Hippocampal formation (tissue), 2 donors: ENCODE measurements at regions not wholly inside any gene's neighbourhood (a gene's known extent, or its start where the extent isn't known, plus 50 kb on each side); places are given as distances from the start of the nearest gene placed in this dataset.
"Not testable (repeated sequence)": the region's sequence is repeated elsewhere in the genome, so short reads cannot be mapped to it uniquely, and the experiment has no call there.

Experiments used
- DNase-seq, 2 donors: peaks; one replicate each; lab custom pipeline; 2025; lab: John Stamatoyannopoulos, UW

GRCh38 chr3:3447641-3448040, 268.1 kb upstream of the CRBN start:
- no peak for DNase-seq

- DNase-seq = no peak
Measured at GRCh38 chr3:3446251-3446650, 266.8 kb upstream of the CRBN start.

- no peak for DNase-seq
Measured at GRCh38 chr3:3443482-3443881, 264.0 kb upstream of the CRBN start.

GRCh38 chr3:3433711-3434110, 254.2 kb upstream of the CRBN start:
- DNase-seq = no peak

- DNase-seq = no peak
Measured at GRCh38 chr3:3429841-3430240, 250.3 kb upstream of the CRBN start.

GRCh38 chr3:3407707-3408106, 228.2 kb upstream of the CRBN start:
- not testable (repeated sequence) for DNase-seq

- no peak for DNase-seq
Measured at GRCh38 chr3:3405131-3405530, 225.6 kb upstream of the CRBN start.

GRCh38 chr3:3403700-3404099, 224.2 kb upstream of the CRBN start:
- DNase-seq = no peak

- no peak for DNase-seq
Measured at GRCh38 chr3:3392946-3393345, 213.5 kb upstream of the CRBN start.

- DNase-seq = no peak
Measured at GRCh38 chr3:3383461-3383860, 204.0 kb upstream of the CRBN start.

GRCh38 chr3:3372210-3372777, 192.8 kb upstream of the CRBN start:
- no peak for DNase-seq

GRCh38 chr3:3368306-3368705, 188.8 kb upstream of the CRBN start:
- DNase-seq = no peak

- DNase-seq = no peak
Measured at GRCh38 chr3:3366386-3366785, 186.9 kb upstream of the CRBN start.

- no peak for DNase-seq
Measured at GRCh38 chr3:3365716-3366115, 186.2 kb upstream of the CRBN start.

GRCh38 chr3:3356846-3357245, 177.4 kb upstream of the CRBN start:
- no peak for DNase-seq

GRCh38 chr3:3355442-3355841, 176.0 kb upstream of the CRBN start:
- no peak for DNase-seq

- no peak for DNase-seq
Measured at GRCh38 chr3:3353153-3353552, 173.7 kb upstream of the CRBN start.

- DNase-seq = no peak
Measured at GRCh38 chr3:3351226-3351625, 171.7 kb upstream of the CRBN start.

- not testable (repeated sequence) for DNase-seq
Measured at GRCh38 chr3:3347056-3347455, 167.6 kb upstream of the CRBN start.

- DNase-seq = no peak
Measured at GRCh38 chr3:3346556-3346955, 167.1 kb upstream of the CRBN start.

GRCh38 chr3:3342141-3342540, 162.7 kb upstream of the CRBN start:
- DNase-seq = no peak

- no peak for DNase-seq
Measured at GRCh38 chr3:3340965-3341895, 161.7 kb upstream of the CRBN start.

- DNase-seq = no peak
Measured at GRCh38 chr3:3340526-3340925, 161.0 kb upstream of the CRBN start.

- no peak for DNase-seq
Measured at GRCh38 chr3:3335903-3336302, 156.4 kb upstream of the CRBN start.
